Neural cell (in vitro differentiated cells): ENCODE measurements at regions not wholly inside any gene's neighbourhood (a gene's known extent, or its start where the extent isn't known, plus 50 kb on each side); places are given as distances from the start of the nearest gene placed in this dataset.
A peak's percentile ranks its signal among the peaks of the same experiment; 100 is the strongest.

Experiments used
- H2AFZ ChIP-seq: fragments of 200-600, 300-800 bp; sonication (generic), shearing (Covaris generic); 2 replicates; pipeline ENCODE4 v1.6.0; 2014; ENCODE audit warnings: low read depth, mild to moderate bottlenecking, antibody characterized with exemption, low read length, moderate library complexity
- H3F3A ChIP-seq: fragments of 200-600 bp; shearing (Covaris generic); 2 replicates; pipeline ENCODE4 v1.6.1; 2016; ENCODE audit warnings: mild to moderate bottlenecking, moderate library complexity, mixed read lengths, antibody characterized with exemption, low read length; ENCODE audit not compliant: insufficient read depth, poor library complexity, severe bottlenecking
- H3K27ac ChIP-seq: fragments of 200-600, 300-800 bp; sonication (generic), shearing (Covaris generic); 2 replicates; pipeline ENCODE4 v1.5.1; 2014; ENCODE audit warnings: mild to moderate bottlenecking, low read length, moderate library complexity
- H3K27me3 ChIP-seq: fragments of 300-800, 200-600 bp; sonication (generic), shearing (Covaris generic); 2 replicates; pipeline ENCODE4 v1.6.0; 2014; ENCODE audit warnings: mild to moderate bottlenecking, low read depth, low read length, moderate library complexity; ENCODE audit not compliant: insufficient read depth
- H3K36me3 ChIP-seq: fragments of 300-800, 200-600 bp; sonication (generic), shearing (Covaris generic); 2 replicates; pipeline ENCODE4 v1.5.1; 2014; ENCODE audit warnings: mild to moderate bottlenecking, antibody characterized with exemption, low read length, moderate library complexity; ENCODE audit not compliant: insufficient read depth
- H3K4me2 ChIP-seq: fragments of 300-800, 200-600 bp; sonication (generic), shearing (Covaris generic); 2 replicates; pipeline ENCODE4 v1.6.0; 2014; ENCODE audit warnings: mild to moderate bottlenecking, low read length
- H3K4me3 ChIP-seq: fragments of 300-800, 200-600 bp; sonication (generic), shearing (Covaris generic); 2 replicates; pipeline ENCODE4 v1.5.1; 2014; ENCODE audit warnings: mild to moderate bottlenecking, low read length, moderate library complexity
- H3K79me2 ChIP-seq: fragments of 200-600 bp; shearing (Covaris generic); replicated peaks from 2 replicates; pipeline ENCODE4 v1.6.0; 2014; ENCODE audit warnings: mild to moderate bottlenecking, low read length, moderate library complexity; ENCODE audit not compliant: insufficient read depth
- H3K9ac ChIP-seq: fragments of 300-800, 200-600 bp; sonication (generic), shearing (Covaris generic); 2 replicates; pipeline ENCODE4 v1.6.1; 2016; ENCODE audit warnings: mild to moderate bottlenecking, low read length, mixed read lengths
- H3K9me2 ChIP-seq: fragments of 200-600 bp; shearing (Covaris generic); 2 replicates; pipeline ENCODE4 v1.6.1; 2016; ENCODE audit warnings: mild to moderate bottlenecking, low read length, mixed read lengths; ENCODE audit not compliant: insufficient read depth
- H3K9me3 ChIP-seq: fragments of 200-600, 300-800 bp; sonication (generic), shearing (Covaris generic); 2 replicates; pipeline ENCODE4 v1.6.1; 2016; ENCODE audit warnings: mild to moderate bottlenecking, mixed run types, low read length, moderate library complexity, mixed read lengths
- H4K20me1 ChIP-seq: fragments of 200-600 bp; shearing (Covaris generic); 2 replicates; pipeline ENCODE4 v1.6.1; 2016; ENCODE audit warnings: mild to moderate bottlenecking, mixed run types; ENCODE audit not compliant: insufficient read depth
- CTCF ChIP-seq: fragments of 450-650 bp; IDR thresholded peaks from 2 replicates; pipeline ENCODE4 v1.5.1; 2014; ENCODE audit warnings: antibody characterized with exemption, mild to moderate bottlenecking, moderate library complexity; ENCODE audit not compliant: poor library complexity, severe bottlenecking
- EP300 ChIP-seq: fragments of 450-650 bp; conservative IDR thresholded peaks from 2 replicates; pipeline ENCODE4 v1.6.1; 2014; ENCODE audit warnings: antibody characterized with exemption, mild to moderate bottlenecking, moderate library complexity; ENCODE audit not compliant: poor library complexity, severe bottlenecking
- EZH2 ChIP-seq: fragments of 200-600, 300-800 bp; shearing (Covaris generic), sonication (generic); IDR thresholded peaks from 2 replicates; pipeline ENCODE4 v1.6.1; 2014; ENCODE audit warnings: antibody characterized with exemption, low read length, borderline replicate concordance, mild to moderate bottlenecking; ENCODE audit not compliant: insufficient read depth, poor library complexity, severe bottlenecking
- MXI1 ChIP-seq: fragments of 450-650 bp; conservative IDR thresholded peaks from 2 replicates; pipeline ENCODE4 v1.6.1; 2014; ENCODE audit warnings: antibody characterized with exemption, mild to moderate bottlenecking; ENCODE audit not compliant: poor library complexity, severe bottlenecking
- POLR2AphosphoS5 ChIP-seq: IDR thresholded peaks from 2 replicates; pipeline ENCODE4 v1.6.1; 2012
- RAD21 ChIP-seq: fragments of 450-650 bp; conservative IDR thresholded peaks from 2 replicates; pipeline ENCODE4 v1.6.1; 2014; ENCODE audit warnings: antibody characterized with exemption, mild to moderate bottlenecking, moderate library complexity
- REST ChIP-seq: IDR thresholded peaks from 2 replicates; pipeline ENCODE4 v1.6.1; 2012; ENCODE audit warnings: borderline replicate concordance
- SMC3 ChIP-seq: fragments of 450-650 bp; conservative IDR thresholded peaks from 2 replicates; pipeline ENCODE4 v1.6.1; 2014; ENCODE audit warnings: antibody characterized with exemption, mild to moderate bottlenecking, moderate library complexity; ENCODE audit not compliant: poor library complexity
- TAF1 ChIP-seq: IDR thresholded peaks from 2 replicates; pipeline ENCODE4 v1.6.1; 2012; ENCODE audit warnings: low read depth

GRCh38 chr2:198913394-198914152 lies 544.2 kb downstream of the SATB2 start:
- H3K9me3 ChIP-seq: no peaks in the 10 kb centered on the region

More at GRCh38 chr2:198913394-198914152, 544.2 kb downstream of the SATB2 start:
- Histone ChIP-seq H3K4me2 (no peak overlapping the region), H3K79me2 (no peaks in the 10 kb centered on the region), H3K4me3 (no peak overlapping the region), H3K9me2 (no peaks in the 10 kb centered on the region), H3K27me3 (no peaks in the 10 kb centered on the region), H3F3A (no peaks in the 10 kb centered on the region), H3K36me3 (no peaks in the 10 kb centered on the region), H3K27ac (peak overlapping the region; percentile 11), H2AFZ (no peak overlapping the region), H3K9ac (no peak overlapping the region), H4K20me1 (no peaks in the 10 kb centered on the region)
- TF ChIP-seq CTCF (no peak), TAF1 (no peak), POLR2AphosphoS5 (peak; percentile 59), MXI1 (no peak), RAD21 (no peak), EP300 (peak; percentile 88), SMC3 (no peak), REST (no peak), EZH2 (no peak)
